ENCODE measurements at regions not wholly inside any gene's neighbourhood (a gene's known extent, or its start where the extent isn't known, plus 50 kb on each side); places are given as distances from the start of the nearest gene placed in this dataset.

GRCh38 chr18:67092141-67092540 is 424.4 kb downstream of the DSEL start (continued):
- TF ChIP-seq SIN3A (conservative IDR thresholded peaks at IDR 0.05 in 1 of 2, IDR thresholded peaks at IDR 0.05 in 1 of 2; ENCODE audit: low read depth in 1 of 2, low read length in 2 of 2): no peak

Measured in H1 (cell line).